ENCODE measurements at regions not wholly inside any gene's neighbourhood (a gene's known extent, or its start where the extent isn't known, plus 50 kb on each side); places are given as distances from the start of the nearest gene placed in this dataset.

DNA sequence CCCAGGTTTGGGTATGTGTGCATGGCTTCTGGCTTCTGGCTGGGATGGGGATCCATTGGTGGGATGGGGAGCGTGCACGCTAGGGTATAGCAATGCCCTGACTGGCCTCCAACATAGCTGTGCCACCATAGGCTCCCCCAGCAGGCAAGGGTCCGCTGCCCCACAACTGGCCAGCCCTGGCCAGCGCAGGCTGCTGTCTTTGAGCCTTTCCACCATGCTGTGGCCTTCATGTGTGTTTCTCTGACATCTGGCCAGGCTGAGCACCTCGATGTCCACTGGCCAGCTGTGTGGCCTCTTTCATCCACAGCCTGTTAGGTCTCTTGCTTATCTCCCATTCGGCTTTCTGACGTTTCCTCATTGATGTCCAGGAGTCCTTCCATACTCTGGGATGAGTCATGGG, 231.3 kb downstream of the NDUFA10 start:
- TF ChIP-seq, protein P1, sequence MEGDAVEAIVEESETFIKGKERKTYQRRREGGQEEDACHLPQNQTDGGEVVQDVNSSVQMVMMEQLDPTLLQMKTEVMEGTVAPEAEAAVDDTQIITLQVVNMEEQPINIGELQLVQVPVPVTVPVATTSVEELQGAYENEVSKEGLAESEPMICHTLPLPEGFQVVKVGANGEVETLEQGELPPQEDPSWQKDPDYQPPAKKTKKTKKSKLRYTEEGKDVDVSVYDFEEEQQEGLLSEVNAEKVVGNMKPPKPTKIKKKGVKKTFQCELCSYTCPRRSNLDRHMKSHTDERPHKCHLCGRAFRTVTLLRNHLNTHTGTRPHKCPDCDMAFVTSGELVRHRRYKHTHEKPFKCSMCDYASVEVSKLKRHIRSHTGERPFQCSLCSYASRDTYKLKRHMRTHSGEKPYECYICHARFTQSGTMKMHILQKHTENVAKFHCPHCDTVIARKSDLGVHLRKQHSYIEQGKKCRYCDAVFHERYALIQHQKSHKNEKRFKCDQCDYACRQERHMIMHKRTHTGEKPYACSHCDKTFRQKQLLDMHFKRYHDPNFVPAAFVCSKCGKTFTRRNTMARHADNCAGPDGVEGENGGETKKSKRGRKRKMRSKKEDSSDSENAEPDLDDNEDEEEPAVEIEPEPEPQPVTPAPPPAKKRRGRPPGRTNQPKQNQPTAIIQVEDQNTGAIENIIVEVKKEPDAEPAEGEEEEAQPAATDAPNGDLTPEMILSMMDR (IDR thresholded peaks at IDR 0.05; ENCODE audit: low read length): no peak
- TF ChIP-seq EZH2 (IDR thresholded peaks at IDR 0.05; ENCODE audit: borderline replicate concordance, low read length): no peak

Measured in OCI-LY1 (cell line).